ENCODE measurements at regions not wholly inside any gene's neighbourhood (a gene's known extent, or its start where the extent isn't known, plus 50 kb on each side); places are given as distances from the start of the nearest gene placed in this dataset.

GRCh38 chr2:2448178-2448577, 117.1 kb upstream of the MYT1L start:
- H2BK120ac ChIP-seq (ENCODE audit: low read depth, low read length) = no peak overlapping the region
- no TSS peak for BruUV-seq (replicated peaks)
- CTCF ChIA-PET = no interaction called here
- H3K9me3 ChIP-seq (ENCODE audit: control insufficient read depth, insufficient read depth, low read length) = peaks cover 12% of the 10 kb centered on the region
- H2AK5ac ChIP-seq (ENCODE audit: low read depth, low read length) = no peak overlapping the region
- POLR2A ChIA-PET (ENCODE audit: unreplicated experiment) = no interaction called here
- WGBS, 2 experiments (ENCODE audit: extremely low coverage in 2 of 2, insufficient read length in 1 of 2) = no CpG with 5 or more reads among the region's 4 CpGs
- H4K20me1 ChIP-seq (ENCODE audit: insufficient read depth, low read length) = no peaks in the 10 kb centered on the region
- DNase-seq (no peak), ATAC-seq (ENCODE audit: low read depth) (no peak)
- no peak overlapping the region for H2BK5ac ChIP-seq (ENCODE audit: low read depth, low read length, poor library complexity, severe bottlenecking)
- no peak overlapping the region for H3K9ac ChIP-seq (ENCODE audit: low read depth, low read length)
- dilution Hi-C loops (cut with HindIII; ENCODE audit: low sequenced_read_pairs, unreplicated experiment) (no loop called here), intact Hi-C loops (cut with micrococcal nuclease) (no loop called here), in situ Hi-C loops (cut with MboI; ENCODE audit: low sequenced_read_pairs) (no loop called here)
- H4K91ac ChIP-seq (ENCODE audit: insufficient read depth, low read depth, low read length) = no peak overlapping the region
- no peak overlapping the region for H2BK15ac ChIP-seq (ENCODE audit: low read depth, low read length)
- H3K4me3 ChIP-seq (ENCODE audit: insufficient read depth, low read depth, low read length) = no peak overlapping the region
- H4K8ac ChIP-seq (ENCODE audit: low read depth in 2 of 2, low read length in 2 of 2) = no peak overlapping the region
- H3K36me3 ChIP-seq (ENCODE audit: control insufficient read depth, insufficient read depth, low read length) = no peaks in the 10 kb centered on the region
- H3K4me2 ChIP-seq (ENCODE audit: low read depth, low read length) = no peak overlapping the region
- H3K9me1 ChIP-seq (ENCODE audit: insufficient read depth, low read length) = no peaks in the 10 kb centered on the region
- no peak overlapping the region for H2AK9ac ChIP-seq (replicated peaks; ENCODE audit: low read depth, low read length, poor library complexity)
- no peaks in the 10 kb centered on the region for H3K4me1 ChIP-seq (ENCODE audit: control insufficient read depth, insufficient read depth, low read length)
- no peak overlapping the region for H3K56ac ChIP-seq (ENCODE audit: extremely low read depth, insufficient read depth, low read length)
- H2BK20ac ChIP-seq (ENCODE audit: low read depth, low read length) = no peak overlapping the region
- TF ChIP-seq MAFK (IDR thresholded peaks at IDR 0.05; ENCODE audit: low read depth, low read length) = no peak
- no peak for TF ChIP-seq POLR2A (IDR thresholded peaks at IDR 0.05; ENCODE audit: low read depth, low read length)
- no peak for TF ChIP-seq BHLHE40 (IDR thresholded peaks at IDR 0.05; ENCODE audit: low read depth, low read length)
- TF ChIP-seq CHD1 (IDR thresholded peaks at IDR 0.05; ENCODE audit: low read depth, low read length) = no peak
- TF ChIP-seq RAD21 (IDR thresholded peaks at IDR 0.05; ENCODE audit: low read length) = no peak
- no peak for TF ChIP-seq FOS (IDR thresholded peaks at IDR 0.05; ENCODE audit: low read depth, low read length)
- no peak for TF ChIP-seq SMC3 (IDR thresholded peaks at IDR 0.05; ENCODE audit: low read depth, low read length)
- no peak overlapping the region for H3K23ac ChIP-seq (ENCODE audit: low read depth, low read length)
- no peaks in the 10 kb centered on the region for H3K79me1 ChIP-seq (ENCODE audit: low read depth in 1 of 2, low read length in 2 of 2)
- H4K5ac ChIP-seq (ENCODE audit: low read depth, low read length) = no peak overlapping the region
- no peak overlapping the region for H3K14ac ChIP-seq (replicated peaks; ENCODE audit: low read depth, low read length)
- no peak overlapping the region for H3K18ac ChIP-seq (ENCODE audit: low read depth, low read length)
- no peak overlapping the region for H2AFZ ChIP-seq (replicated peaks; ENCODE audit: low read length, poor library complexity)
- H3K27me3 ChIP-seq (ENCODE audit: control insufficient read depth, insufficient read depth, low read length) = no peaks in the 10 kb centered on the region
- H3K4ac ChIP-seq (ENCODE audit: low read depth, low read length) = no peak overlapping the region
- no peak overlapping the region for H3K27ac ChIP-seq (ENCODE audit: insufficient read depth, low read length)
